Lower lobe of right lung (tissue), 2 donors: ENCODE measurements at regions not wholly inside any gene's neighbourhood (a gene's known extent, or its start where the extent isn't known, plus 50 kb on each side); places are given as distances from the start of the nearest gene placed in this dataset.

ENCODE experiments used
- ATAC-seq, 2 donors: fragments of 200-7000 bp; cut with Tn5 transposase; one replicate each; pipeline ENCODE4 v1.9.1; 2020 to 2022; ENCODE audit warnings: mild to moderate bottlenecking in 2 of 2, moderate library complexity in 2 of 2
- DNase-seq: peaks from one replicate; pipeline ENCODE4 v3.0.0-alpha.2; 2020
- H3K27ac ChIP-seq: fragments of 200-600 bp; one replicate; pipeline ENCODE4 v1.8.0; 2022
- H3K27me3 ChIP-seq: fragments of 200-600 bp; one replicate; pipeline ENCODE4 v1.8.0; 2022; ENCODE audit warnings: low read depth
- H3K36me3 ChIP-seq: fragments of 200-600 bp; one replicate; pipeline ENCODE4 v1.8.0; 2022; ENCODE audit warnings: mild to moderate bottlenecking
- H3K4me1 ChIP-seq: fragments of 200-600 bp; one replicate; pipeline ENCODE4 v1.8.0; 2022
- H3K4me3 ChIP-seq: fragments of 200-600 bp; one replicate; pipeline ENCODE4 v1.8.0; 2022; ENCODE audit warnings: mild to moderate bottlenecking
- H3K9me3 ChIP-seq: fragments of 200-600 bp; one replicate; pipeline ENCODE4 v1.8.0; 2022
- intact Hi-C: fragments of 100-400 bp; cut with DNase I; formaldehyde crosslinking; loops from one replicate; pipeline ENCODE4 v1.11.0; 2022
- TF ChIP-seq, protein P1 (sequence below): fragments of 200-600 bp; IDR thresholded peaks from one replicate; pipeline ENCODE4 v1.8.0; 2022; ENCODE audit warnings: antibody characterized with exemption, mild to moderate bottlenecking
- donor health status: DM: no; HTN: yes; CAD: no; lungs with severe emphysema.

DNA sequence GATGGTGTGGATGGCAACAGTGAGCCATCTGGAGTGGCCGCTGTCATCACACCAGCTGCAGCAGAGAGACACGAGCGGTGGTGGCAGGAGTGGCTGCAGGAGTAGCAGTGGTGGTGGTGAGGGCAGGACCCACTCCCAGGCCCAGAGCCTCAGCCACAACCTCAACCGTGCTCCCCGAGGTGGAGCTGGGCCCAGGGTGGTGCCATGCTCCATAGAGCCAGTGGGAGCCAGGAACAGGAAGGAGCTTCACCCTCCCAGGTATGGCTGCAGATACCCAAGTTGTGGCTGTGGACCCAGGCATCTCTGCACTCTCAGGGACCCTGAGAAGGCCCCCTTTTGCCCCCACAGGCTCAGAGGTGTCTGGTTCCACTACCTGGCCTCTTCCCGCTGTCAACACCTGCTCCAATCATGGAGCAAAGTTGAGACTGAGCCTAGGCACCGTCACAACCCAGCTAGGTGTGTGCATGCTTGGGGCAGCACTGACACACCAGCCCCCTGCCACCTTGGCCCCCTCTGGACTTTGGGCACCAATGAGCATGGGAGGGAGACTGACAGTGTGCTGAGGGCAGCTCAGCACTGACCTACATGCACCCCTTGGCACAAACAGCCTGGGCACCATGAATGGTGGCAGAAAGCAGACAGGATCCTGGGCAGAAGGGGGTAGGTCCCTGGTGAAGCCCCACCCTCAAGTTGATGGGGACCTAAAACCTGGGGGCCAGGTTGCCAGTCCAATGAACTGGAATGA, 188.9 kb downstream of the NDUFA10 start:
- ATAC-seq (no peak), DNase-seq (no peak)
- intact Hi-C loops, result no loop called here

DNA sequence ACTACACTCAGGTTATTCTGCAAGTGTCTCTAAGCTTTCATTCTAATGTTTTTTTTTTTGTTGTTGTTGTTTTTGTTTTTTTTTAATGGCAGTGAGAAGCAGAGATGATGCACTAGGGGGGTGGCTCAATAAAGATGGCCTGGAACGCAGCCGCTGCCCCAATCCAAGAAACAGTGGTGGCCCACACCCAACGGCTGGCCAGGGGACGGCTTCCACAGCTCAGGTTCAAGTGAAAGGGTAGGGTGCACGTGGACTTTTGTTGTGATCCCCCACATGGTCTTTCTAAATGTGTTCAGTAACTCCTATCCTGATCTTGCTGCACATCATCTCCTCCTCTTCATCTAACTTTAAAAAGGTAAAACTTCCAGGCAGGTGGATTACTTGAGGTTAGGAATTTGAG, 190.1 kb downstream of the NDUFA10 start:
- peaks cover 6% of the 10 kb centered on the region for H3K9me3 ChIP-seq
- H3K27ac ChIP-seq, result no peak overlapping the region
- H3K4me3 ChIP-seq, result no peak overlapping the region
- DNase-seq (no peak), ATAC-seq (no peak)
- no peaks in the 10 kb centered on the region for H3K36me3 ChIP-seq
- intact Hi-C loops, result no loop called here
- H3K4me1 ChIP-seq, result peaks cover 12% of the 10 kb centered on the region
- TF ChIP-seq, protein P1, sequence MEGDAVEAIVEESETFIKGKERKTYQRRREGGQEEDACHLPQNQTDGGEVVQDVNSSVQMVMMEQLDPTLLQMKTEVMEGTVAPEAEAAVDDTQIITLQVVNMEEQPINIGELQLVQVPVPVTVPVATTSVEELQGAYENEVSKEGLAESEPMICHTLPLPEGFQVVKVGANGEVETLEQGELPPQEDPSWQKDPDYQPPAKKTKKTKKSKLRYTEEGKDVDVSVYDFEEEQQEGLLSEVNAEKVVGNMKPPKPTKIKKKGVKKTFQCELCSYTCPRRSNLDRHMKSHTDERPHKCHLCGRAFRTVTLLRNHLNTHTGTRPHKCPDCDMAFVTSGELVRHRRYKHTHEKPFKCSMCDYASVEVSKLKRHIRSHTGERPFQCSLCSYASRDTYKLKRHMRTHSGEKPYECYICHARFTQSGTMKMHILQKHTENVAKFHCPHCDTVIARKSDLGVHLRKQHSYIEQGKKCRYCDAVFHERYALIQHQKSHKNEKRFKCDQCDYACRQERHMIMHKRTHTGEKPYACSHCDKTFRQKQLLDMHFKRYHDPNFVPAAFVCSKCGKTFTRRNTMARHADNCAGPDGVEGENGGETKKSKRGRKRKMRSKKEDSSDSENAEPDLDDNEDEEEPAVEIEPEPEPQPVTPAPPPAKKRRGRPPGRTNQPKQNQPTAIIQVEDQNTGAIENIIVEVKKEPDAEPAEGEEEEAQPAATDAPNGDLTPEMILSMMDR, result no peak
- H3K27me3 ChIP-seq, result no peaks in the 10 kb centered on the region

More for the DNA sequence above, 188.9 kb downstream of the NDUFA10 start:
- Histone ChIP-seq H3K27me3 (no peaks in the 10 kb centered on the region), H3K4me3 (no peak overlapping the region), H3K27ac (no peak overlapping the region), H3K9me3 (peaks cover 6% of the 10 kb centered on the region), H3K4me1 (peaks cover under 1% of the 10 kb centered on the region), H3K36me3 (no peaks in the 10 kb centered on the region)
- TF ChIP-seq, protein P1, result no peak

DNA sequence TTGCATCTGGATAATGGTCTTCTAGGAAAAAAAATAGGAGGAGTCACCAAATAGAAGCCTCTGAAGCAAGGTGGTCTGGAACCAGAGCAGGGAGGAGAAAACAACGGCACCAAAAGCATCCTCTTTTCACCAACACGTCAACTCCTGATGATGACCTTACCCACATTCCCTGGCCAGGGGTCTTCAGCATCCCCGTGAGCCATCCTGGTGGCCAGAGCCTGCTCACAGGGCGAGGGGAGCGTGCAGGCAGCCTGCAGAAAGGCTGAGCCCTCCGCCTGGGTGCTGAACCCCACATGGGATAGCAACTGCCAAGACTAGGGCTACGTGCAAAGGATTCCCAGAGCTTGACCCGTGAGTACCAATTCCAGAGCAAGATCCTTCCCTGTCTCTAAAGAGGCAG, 191.0 kb downstream of the NDUFA10 start:
- no peak for DNase-seq
- no peaks in the 10 kb centered on the region for H3K27me3 ChIP-seq
- H3K4me1 ChIP-seq, result peaks cover 13% of the 10 kb centered on the region
- TF ChIP-seq, protein P1, result no peak
- no peak overlapping the region for H3K27ac ChIP-seq
- intact Hi-C loops, result no loop called here
- ATAC-seq, result no peak
- H3K36me3 ChIP-seq, result no peaks in the 10 kb centered on the region
- H3K9me3 ChIP-seq, result peaks cover 6% of the 10 kb centered on the region
- H3K4me3 ChIP-seq, result no peak overlapping the region

DNA sequence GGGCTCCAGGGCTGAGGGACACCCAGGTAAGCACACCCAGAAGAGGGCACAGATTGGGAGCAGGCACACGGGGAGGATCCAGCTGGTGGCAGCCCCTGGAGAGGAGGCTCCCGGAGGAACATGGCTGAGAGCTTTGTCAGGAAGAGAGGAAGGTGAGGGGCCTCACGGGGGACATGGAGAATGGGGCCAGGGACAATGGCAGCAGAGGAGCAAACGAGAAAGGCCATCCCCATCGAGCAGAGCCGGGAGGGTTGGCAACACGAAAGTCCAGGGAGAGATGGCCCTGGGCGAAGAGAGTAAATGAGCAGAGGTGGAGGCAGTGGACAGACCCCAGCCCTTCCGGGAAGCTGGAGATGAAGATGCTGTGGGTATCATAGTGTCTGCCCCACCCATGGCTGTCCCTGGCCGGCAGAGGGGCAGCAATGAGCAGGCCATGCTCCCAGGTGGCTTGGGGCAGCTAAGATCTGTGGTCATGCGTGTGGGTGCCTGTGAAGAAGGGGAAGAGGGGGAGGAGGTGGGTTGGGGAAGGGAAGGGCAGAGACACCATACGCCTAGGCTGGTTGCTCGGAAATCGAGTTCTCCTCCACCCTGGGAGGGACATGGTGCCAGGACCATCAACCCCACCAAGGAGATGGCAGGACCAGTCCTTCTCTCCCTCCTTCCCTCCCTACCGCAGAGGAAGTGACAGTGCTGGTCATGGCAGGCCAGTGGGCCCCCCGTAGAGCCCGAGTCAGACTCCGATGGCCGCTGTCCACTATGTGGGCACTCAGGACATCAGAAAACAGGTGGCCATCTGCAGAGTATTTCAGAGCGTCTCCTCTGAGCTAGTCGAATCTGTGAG, 191.7 kb downstream of the NDUFA10 start:
- H3K9me3 ChIP-seq, result peaks cover 6% of the 10 kb centered on the region
- intact Hi-C loops, result no loop called here

DNA sequence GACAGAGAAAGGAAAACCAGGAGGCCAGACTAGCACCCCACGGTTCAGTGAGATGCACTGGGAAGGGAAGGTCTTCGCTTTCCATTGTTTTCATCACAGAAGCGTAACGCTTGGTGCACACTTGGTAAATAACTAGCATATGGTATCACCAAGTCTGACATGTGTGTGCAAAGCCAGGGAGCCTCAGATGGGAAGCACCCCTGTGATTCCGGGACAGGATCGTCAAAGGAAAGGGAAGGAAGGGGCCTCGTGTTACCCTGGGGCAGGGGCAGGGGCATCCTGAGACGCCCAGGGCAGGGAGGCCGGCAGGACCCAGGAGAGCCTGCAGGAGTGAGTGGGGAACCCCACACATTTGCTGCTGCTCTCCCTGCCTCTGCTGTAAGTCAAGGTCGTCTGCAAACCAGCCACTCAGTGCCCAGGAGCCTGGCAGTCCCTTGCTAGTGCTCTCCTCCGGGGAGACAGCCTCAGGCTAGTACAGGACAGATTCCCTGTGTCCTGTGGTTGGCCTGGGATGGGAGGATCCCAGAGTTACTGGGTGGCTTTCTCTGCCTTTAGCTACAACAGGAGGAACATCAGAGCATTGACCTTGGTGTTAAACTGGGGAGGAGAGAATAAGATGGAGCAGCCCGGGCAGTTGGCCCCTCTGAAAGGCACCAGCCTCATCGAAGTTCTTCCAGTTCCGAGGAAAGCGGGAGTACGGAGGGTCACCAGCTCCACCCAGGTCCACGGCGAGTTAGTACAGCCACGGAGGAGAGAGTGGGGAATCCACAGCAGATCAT, 192.5 kb downstream of the NDUFA10 start:
- TF ChIP-seq, protein P1, result no peak
- Histone ChIP-seq H3K27ac (no peak overlapping the region), H3K9me3 (peaks cover 6% of the 10 kb centered on the region), H3K36me3 (no peaks in the 10 kb centered on the region), H3K4me3 (no peak overlapping the region), H3K4me1 (peaks cover 13% of the 10 kb centered on the region), H3K27me3 (no peaks in the 10 kb centered on the region)
- intact Hi-C loops, result no loop called here
- DNase-seq, result no peak
- no peak for ATAC-seq

More for the DNA sequence above, 191.7 kb downstream of the NDUFA10 start:
- Histone ChIP-seq H3K27ac (no peak overlapping the region), H3K4me1 (peaks cover 13% of the 10 kb centered on the region), H3K36me3 (no peaks in the 10 kb centered on the region), H3K27me3 (no peaks in the 10 kb centered on the region), H3K4me3 (no peak overlapping the region)
- ATAC-seq, result no peak
- no peak for DNase-seq
- TF ChIP-seq, protein P1, result no peak
